A549 (cell line): ENCODE measurements at regions not wholly inside any gene's neighbourhood (a gene's known extent, or its start where the extent isn't known, plus 50 kb on each side); places are given as distances from the start of the nearest gene placed in this dataset.

Experiments used
- ATAC-seq, 2 experiments: fragments of 200-7000 bp in 1 of 2; fragments of >200 bp in 1 of 2; cut with Nextera tagmentation in 1 of 2; cut with Tn5 transposase in 1 of 2; 3 replicates each; pipeline versions ENCODE4 v1.8.0 to v1.9.1; 2018 to 2020; ENCODE audit warnings: mild to moderate bottlenecking in 1 of 2, moderate library complexity in 1 of 2
- CTCF ChIA-PET: fragments of 300-600 bp; sonication (Branson Sonifier 250); formaldehyde crosslinking; extraction: SDS; loops from one replicate; lab custom pipeline; 2021; ENCODE audit warnings: antibody characterized with exemption, inconsistent platforms; lab: Yijun Ruan, JAX
- POLR2A ChIA-PET: fragments of 350-600 bp; formaldehyde crosslinking; extraction: SDS; loops from one replicate; lab custom pipeline; 2021; ENCODE audit warnings: antibody characterized with exemption, inconsistent platforms; lab: Yijun Ruan, JAX
- DNase-seq, 2 experiments: peaks; one replicate each; pipeline versions ENCODE4 v3.0.0 to v3.0.0-alpha.2; 2011 to 2016; ENCODE audit warnings: low read depth in 1 of 2, low spot score in 1 of 2
- FAIRE-seq: peaks from 2 replicates; lab custom pipeline; 2011; peaks lifted over from hg19 to GRCh38; lab: Jason Lieb, UNC
- H3K27ac ChIP-seq, 2 experiments: fragments of >200 bp; sonication (Bioruptor Twin); formaldehyde crosslinking; 3 replicates each; pipeline ENCODE4 v1.5.1; 2016 to 2017
- H3K4me1 ChIP-seq: fragments of >200 bp; sonication (Bioruptor Twin); formaldehyde crosslinking; 3 replicates; pipeline ENCODE4 v1.6.1; 2016
- H3K4me2 ChIP-seq: fragments of >200 bp; sonication (Bioruptor Twin); formaldehyde crosslinking; 3 replicates; pipeline ENCODE4 v1.6.1; 2016
- H3K4me3 ChIP-seq: fragments of >200 bp; sonication (Bioruptor Twin); formaldehyde crosslinking; 3 replicates; pipeline ENCODE4 v1.5.1; 2016
- H3K9me3 ChIP-seq: fragments of >200 bp; sonication (Bioruptor Twin); formaldehyde crosslinking; 3 replicates; pipeline ENCODE4 v1.6.1; 2016
- CBX8 ChIP-seq: fragments of 200-600 bp; sonication (generic); IDR thresholded peaks from 2 replicates; pipeline ENCODE4 v1.6.1; 2016
- CEBPB ChIP-seq, 2 experiments: fragments of >200 bp in 1 of 2; sonication (Bioruptor Twin) in 1 of 2; formaldehyde crosslinking in 1 of 2; IDR thresholded peaks; 2 replicates each; pipeline ENCODE4 v1.6.1; 2012 to 2016
- CHD2 ChIP-seq: fragments of 150-350 bp; IDR thresholded peaks from 2 replicates; pipeline ENCODE4 v1.6.1; 2014; ENCODE audit warnings: low read length; ENCODE audit not compliant: partially characterized antibody
- EHF ChIP-seq: fragments of 250-450 bp; sonication (Bioruptor Pico); IDR thresholded peaks from 2 replicates; pipeline ENCODE4 v1.5.0; 2020; ENCODE audit warnings: mild to moderate bottlenecking
- EHMT2 ChIP-seq: fragments of 200-600 bp; sonication (generic); IDR thresholded peaks from 2 replicates; pipeline ENCODE4 v1.6.1; 2016; ENCODE audit warnings: antibody characterized with exemption, low read depth, mild to moderate bottlenecking, moderate library complexity
- HDAC2 ChIP-seq: fragments of 200-600 bp; sonication (generic); IDR thresholded peaks from 2 replicates; pipeline ENCODE4 v1.6.1; 2016
- HEYL ChIP-seq: fragments of 250-450 bp; sonication (Bioruptor Pico); IDR thresholded peaks from 2 replicates; pipeline ENCODE4 v1.8.0; 2021; ENCODE audit warnings: mild to moderate bottlenecking, moderate library complexity
- MAFK ChIP-seq: fragments of 450-650 bp; IDR thresholded peaks from 2 replicates; pipeline ENCODE4 v1.6.1; 2014; ENCODE audit not compliant: partially characterized antibody
- RAD21 ChIP-seq, 2 experiments: fragments of >200 bp in 1 of 2; sonication (Bioruptor Twin) in 1 of 2; formaldehyde crosslinking in 1 of 2; IDR thresholded peaks in 1 of 2; conservative IDR thresholded peaks in 1 of 2; 2 replicates in 1 of 2; 3 replicates in 1 of 2; pipeline ENCODE4 v1.6.1; 2012 to 2018; ENCODE audit warnings: inconsistent platforms in 1 of 2
- SMC3 ChIP-seq: fragments of >200 bp; sonication (Bioruptor Twin); formaldehyde crosslinking; IDR thresholded peaks from 3 replicates; pipeline ENCODE4 v1.6.1; 2018; ENCODE audit warnings: inconsistent platforms
- TFCP2L1 ChIP-seq: fragments of 250-450 bp; sonication (Bioruptor Pico); IDR thresholded peaks from 2 replicates; pipeline ENCODE4 v1.5.0; 2021; ENCODE audit warnings: mild to moderate bottlenecking
- ZFP36 ChIP-seq: fragments of 450-650 bp; IDR thresholded peaks from 2 replicates; pipeline ENCODE4 v1.6.1; 2014; ENCODE audit warnings: borderline replicate concordance; ENCODE audit not compliant: partially characterized antibody
- WGBS: methylation state at CpG from one replicate; pipeline ENCODE4 v1.1.6; 2017; ENCODE audit errors: missing lambda C conversion rate; 5-methylcytosine and 5-hydroxymethylcytosine counted together
- TF ChIP-seq, protein P1 (sequence below): fragments of 200-600 bp; sonication (generic); IDR thresholded peaks from 2 replicates; pipeline ENCODE4 v1.6.1; 2016; ENCODE audit warnings: antibody characterized with exemption, mild to moderate bottlenecking, moderate library complexity
- TF ChIP-seq, protein P2 (sequence below): fragments of >200 bp; sonication (Bioruptor Twin); formaldehyde crosslinking; IDR thresholded peaks from 3 replicates; pipeline ENCODE4 v1.5.1; 2016

DNA sequence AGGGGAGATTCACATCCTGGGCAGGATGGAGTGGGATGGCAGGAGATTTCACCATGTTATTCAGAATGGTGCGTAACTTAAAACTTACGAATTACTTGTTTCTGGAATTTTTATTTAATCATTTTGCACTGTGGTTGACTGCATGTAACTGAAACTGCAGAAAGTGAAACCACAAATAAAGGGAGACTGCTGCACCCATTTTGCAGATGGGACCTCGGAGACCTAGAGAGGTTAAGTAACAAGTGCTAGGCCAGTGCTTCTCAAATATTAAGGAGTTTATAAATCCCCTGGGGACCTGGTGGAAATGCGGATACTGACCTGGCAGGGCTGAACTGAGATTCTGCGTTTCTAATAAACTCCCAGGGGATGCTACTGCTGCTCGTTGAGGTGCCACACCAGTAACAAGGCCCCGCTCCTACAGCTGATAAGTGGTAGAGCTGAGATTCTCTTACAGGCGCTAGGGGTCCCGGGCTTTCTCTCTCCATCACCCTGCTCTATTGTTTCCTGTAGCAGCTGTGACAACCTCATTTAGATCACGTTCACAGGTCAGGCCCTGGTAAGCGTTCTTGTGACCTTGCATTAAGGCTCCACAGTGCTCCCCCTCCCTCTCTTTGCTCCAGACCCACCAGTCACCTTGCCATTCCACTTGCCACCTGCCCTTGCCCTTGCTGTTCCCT is 167.1 kb upstream of the CDH13 start:
- Histone ChIP-seq H3K9me3 (no peaks in the 10 kb centered on the region), H3K27ac (no peak overlapping the region), H3K4me2 (no peak overlapping the region), H3K4me3 (no peak overlapping the region), H3K4me1 (no peaks in the 10 kb centered on the region)
- WGBS, result 18% methylated on average over 11 of the region's 11 CpGs
- FAIRE-seq (no peak), ATAC-seq (no peak), DNase-seq (no peak)
- ChIA-PET CTCF (interaction anchor here (1.1 kb wide), 1 partner anchor 28 kb away, joined by 3 read pairs; no protein-coding TSS in a partner anchor), POLR2A (no interaction called here)
- TF ChIP-seq CEBPB (IDR thresholded peaks at IDR 0.05) (no peak), EHF (no peak), HEYL (CRISPR knock-in tag) (no peak), MAFK (no peak)

DNA sequence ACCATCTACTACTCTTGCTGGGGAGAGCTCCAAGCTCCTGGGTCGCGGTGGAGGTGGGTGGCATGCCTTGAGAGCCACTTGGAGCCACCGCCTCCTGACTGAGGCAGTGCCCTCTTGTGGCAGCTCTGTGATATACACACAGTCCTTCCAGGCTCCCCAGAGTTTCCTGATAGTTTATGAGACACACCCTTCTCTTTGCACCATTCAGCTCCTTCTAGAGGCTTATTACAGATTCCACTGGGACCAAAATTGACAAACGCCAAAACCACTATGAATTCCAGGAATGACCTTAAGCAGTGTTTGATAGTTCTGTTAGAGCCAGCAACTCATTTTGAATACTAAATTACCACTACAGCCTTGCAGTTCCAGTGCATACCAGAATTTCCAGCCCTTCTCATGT is 170.1 kb upstream of the CDH13 start:
- Histone ChIP-seq H3K27ac (no peak overlapping the region), H3K4me3 (no peak overlapping the region), H3K4me1 (no peaks in the 10 kb centered on the region), H3K9me3 (no peaks in the 10 kb centered on the region), H3K4me2 (no peak overlapping the region)
- POLR2A ChIA-PET, result no interaction called here
- TF ChIP-seq HDAC2 (no peak), SMC3 (peak; percentile 40; the same call in 2 of the 3 replicates), ZFP36 (no peak), RAD21 (conservative IDR thresholded peaks at IDR 0.05 in 1 of 2, IDR thresholded peaks at IDR 0.05 in 1 of 2) (peak; percentile 36 to 46; a peak in 3 of 5 replicates)
- TF ChIP-seq, protein P1, sequence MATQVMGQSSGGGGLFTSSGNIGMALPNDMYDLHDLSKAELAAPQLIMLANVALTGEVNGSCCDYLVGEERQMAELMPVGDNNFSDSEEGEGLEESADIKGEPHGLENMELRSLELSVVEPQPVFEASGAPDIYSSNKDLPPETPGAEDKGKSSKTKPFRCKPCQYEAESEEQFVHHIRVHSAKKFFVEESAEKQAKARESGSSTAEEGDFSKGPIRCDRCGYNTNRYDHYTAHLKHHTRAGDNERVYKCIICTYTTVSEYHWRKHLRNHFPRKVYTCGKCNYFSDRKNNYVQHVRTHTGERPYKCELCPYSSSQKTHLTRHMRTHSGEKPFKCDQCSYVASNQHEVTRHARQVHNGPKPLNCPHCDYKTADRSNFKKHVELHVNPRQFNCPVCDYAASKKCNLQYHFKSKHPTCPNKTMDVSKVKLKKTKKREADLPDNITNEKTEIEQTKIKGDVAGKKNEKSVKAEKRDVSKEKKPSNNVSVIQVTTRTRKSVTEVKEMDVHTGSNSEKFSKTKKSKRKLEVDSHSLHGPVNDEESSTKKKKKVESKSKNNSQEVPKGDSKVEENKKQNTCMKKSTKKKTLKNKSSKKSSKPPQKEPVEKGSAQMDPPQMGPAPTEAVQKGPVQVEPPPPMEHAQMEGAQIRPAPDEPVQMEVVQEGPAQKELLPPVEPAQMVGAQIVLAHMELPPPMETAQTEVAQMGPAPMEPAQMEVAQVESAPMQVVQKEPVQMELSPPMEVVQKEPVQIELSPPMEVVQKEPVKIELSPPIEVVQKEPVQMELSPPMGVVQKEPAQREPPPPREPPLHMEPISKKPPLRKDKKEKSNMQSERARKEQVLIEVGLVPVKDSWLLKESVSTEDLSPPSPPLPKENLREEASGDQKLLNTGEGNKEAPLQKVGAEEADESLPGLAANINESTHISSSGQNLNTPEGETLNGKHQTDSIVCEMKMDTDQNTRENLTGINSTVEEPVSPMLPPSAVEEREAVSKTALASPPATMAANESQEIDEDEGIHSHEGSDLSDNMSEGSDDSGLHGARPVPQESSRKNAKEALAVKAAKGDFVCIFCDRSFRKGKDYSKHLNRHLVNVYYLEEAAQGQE, result no peak
- TF ChIP-seq, protein P2, sequence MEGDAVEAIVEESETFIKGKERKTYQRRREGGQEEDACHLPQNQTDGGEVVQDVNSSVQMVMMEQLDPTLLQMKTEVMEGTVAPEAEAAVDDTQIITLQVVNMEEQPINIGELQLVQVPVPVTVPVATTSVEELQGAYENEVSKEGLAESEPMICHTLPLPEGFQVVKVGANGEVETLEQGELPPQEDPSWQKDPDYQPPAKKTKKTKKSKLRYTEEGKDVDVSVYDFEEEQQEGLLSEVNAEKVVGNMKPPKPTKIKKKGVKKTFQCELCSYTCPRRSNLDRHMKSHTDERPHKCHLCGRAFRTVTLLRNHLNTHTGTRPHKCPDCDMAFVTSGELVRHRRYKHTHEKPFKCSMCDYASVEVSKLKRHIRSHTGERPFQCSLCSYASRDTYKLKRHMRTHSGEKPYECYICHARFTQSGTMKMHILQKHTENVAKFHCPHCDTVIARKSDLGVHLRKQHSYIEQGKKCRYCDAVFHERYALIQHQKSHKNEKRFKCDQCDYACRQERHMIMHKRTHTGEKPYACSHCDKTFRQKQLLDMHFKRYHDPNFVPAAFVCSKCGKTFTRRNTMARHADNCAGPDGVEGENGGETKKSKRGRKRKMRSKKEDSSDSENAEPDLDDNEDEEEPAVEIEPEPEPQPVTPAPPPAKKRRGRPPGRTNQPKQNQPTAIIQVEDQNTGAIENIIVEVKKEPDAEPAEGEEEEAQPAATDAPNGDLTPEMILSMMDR, result peak; percentile 59
- 0% methylated on average over 2 of the region's 4 CpGs for WGBS
- FAIRE-seq (no peak), DNase-seq (peak; percentile 52 to 64), ATAC-seq (peak; percentile 86 to 98)
- CTCF ChIA-PET, result interaction anchor here (0.5 to 1.9 kb wide), 22 partner anchors 9 to 1610 kb away, joined by 3 to 17 read pairs (median 3); no protein-coding TSS in a partner anchor

DNA sequence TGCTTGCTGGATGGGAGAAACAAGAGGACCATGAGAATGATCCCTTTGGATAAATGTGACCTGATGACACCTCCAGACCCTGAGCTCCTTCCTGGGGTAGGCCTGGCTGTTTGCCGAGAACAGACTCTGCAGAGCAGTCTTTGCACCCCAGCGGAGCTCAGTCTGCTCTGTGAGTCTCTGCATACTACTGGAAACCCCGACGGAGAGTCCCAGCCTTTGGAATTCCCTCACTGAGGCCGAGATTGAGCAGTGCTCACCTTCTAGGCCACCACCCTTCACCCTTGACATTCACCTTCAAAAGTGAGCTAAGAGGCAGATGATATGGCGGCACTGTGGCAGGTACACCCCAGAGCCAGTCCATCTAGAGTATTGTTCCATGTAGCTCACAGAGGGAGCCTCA is 172.2 kb upstream of the CDH13 start:
- FAIRE-seq (no peak), DNase-seq (no peak), ATAC-seq (no peak)
- ChIA-PET POLR2A (no interaction called here), CTCF (no interaction called here)
- H3K4me2 ChIP-seq, result no peak overlapping the region
- TF ChIP-seq HEYL (CRISPR knock-in tag) (no peak), EHMT2 (no peak), CBX8 (no peak), TFCP2L1 (CRISPR knock-in tag) (no peak), CHD2 (no peak), RAD21 (conservative IDR thresholded peaks at IDR 0.05 in 1 of 2, IDR thresholded peaks at IDR 0.05 in 1 of 2) (no peak)
- TF ChIP-seq, protein P1, result no peak
- no peak overlapping the region for H3K4me3 ChIP-seq
- H3K27ac ChIP-seq, result no peak overlapping the region
- WGBS, result 11% methylated on average over 6 of the region's 6 CpGs
- no peaks in the 10 kb centered on the region for H3K9me3 ChIP-seq
- H3K4me1 ChIP-seq, result no peaks in the 10 kb centered on the region
